ENCODE measurements at regions not wholly inside any gene's neighbourhood (a gene's known extent, or its start where the extent isn't known, plus 50 kb on each side); places are given as distances from the start of the nearest gene placed in this dataset.

DNA sequence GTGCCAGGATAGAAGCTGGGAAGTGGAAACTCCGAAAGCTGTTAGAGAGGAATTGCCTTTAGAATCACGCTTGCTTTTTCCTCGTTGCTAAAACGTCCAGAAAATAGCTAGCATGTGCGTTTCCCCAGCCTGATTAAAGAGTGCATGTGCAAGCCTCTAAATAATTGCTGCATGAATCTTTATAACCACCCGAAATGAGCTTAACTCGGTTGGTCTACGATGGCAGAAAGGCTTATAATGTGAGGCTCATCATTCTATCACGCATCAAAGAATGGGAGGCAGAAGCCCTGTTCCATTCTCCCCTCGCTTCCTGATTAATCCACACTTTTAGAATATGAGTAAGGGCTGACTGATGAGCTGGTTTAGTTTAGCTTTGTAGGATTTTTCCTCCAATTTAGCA lies 394.6 kb upstream of the WWC1 start:
- Histone ChIP-seq H3K27me3 (ENCODE audit: control insufficient read depth, insufficient read depth, low read length) (no peaks in the 10 kb centered on the region), H3K4me3 (ENCODE audit: low read depth, low read length) (no peak overlapping the region), H3K36me3 (ENCODE audit: control insufficient read depth, insufficient read depth, low read length) (no peaks in the 10 kb centered on the region), H3K4me1 (ENCODE audit: control insufficient read depth, insufficient read depth, low read length, poor library complexity, severe bottlenecking) (no peaks in the 10 kb centered on the region), H3K9me3 (ENCODE audit: control insufficient read depth in 2 of 2, low read length in 2 of 2) (no peaks in the 10 kb centered on the region), H3K27ac (ENCODE audit: insufficient read depth, low read length, poor library complexity, severe bottlenecking) (no peak overlapping the region)
- Mint-ChIP-seq H3K4me3 (no peak overlapping the region), H3K27me3 (no peaks in the 10 kb centered on the region), H3K4me1 (no peaks in the 10 kb centered on the region), H3K9me3 (peaks cover 0 to 13% (median 4%) of the 10 kb centered on the region in 7 donors), H3K27ac (no peak overlapping the region), H3K36me3 (no peaks in the 10 kb centered on the region)
- ATAC-seq (ENCODE audit: low read depth in 2 of 2): no peak
- DNase-seq: no peak

DNA sequence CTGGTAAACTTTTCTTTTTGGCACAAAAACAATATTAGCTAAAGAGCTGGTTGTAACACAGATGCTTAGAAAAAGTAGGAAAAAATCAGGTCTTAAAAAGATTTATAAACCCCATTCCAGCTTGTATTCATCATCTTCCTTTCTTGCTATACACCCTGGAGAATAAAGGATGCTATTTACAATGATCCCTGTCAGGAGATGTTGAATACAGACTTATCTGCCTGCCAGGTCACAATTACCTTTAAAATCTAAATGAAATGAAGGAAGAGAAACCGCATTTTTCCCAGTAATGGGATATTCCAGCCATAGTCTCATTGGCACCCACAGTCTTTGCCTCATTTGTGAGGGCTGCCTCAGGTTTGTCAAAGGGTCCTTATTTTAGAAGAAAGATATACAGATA lies 394.1 kb upstream of the WWC1 start:
- Histone ChIP-seq H3K27ac (ENCODE audit: insufficient read depth, low read length, poor library complexity, severe bottlenecking) (no peak overlapping the region), H3K27me3 (ENCODE audit: control insufficient read depth, insufficient read depth, low read length) (no peaks in the 10 kb centered on the region), H3K36me3 (ENCODE audit: control insufficient read depth, insufficient read depth, low read length) (no peaks in the 10 kb centered on the region), H3K9me3 (ENCODE audit: control insufficient read depth in 2 of 2, low read length in 2 of 2) (no peaks in the 10 kb centered on the region), H3K4me3 (ENCODE audit: low read depth, low read length) (no peak overlapping the region), H3K4me1 (ENCODE audit: control insufficient read depth, insufficient read depth, low read length, poor library complexity, severe bottlenecking) (no peaks in the 10 kb centered on the region)
- DNase-seq (no peak), ATAC-seq (ENCODE audit: low read depth in 2 of 2) (no peak)
- Mint-ChIP-seq H3K36me3 (no peaks in the 10 kb centered on the region), H3K27ac (no peak overlapping the region), H3K27me3 (no peaks in the 10 kb centered on the region), H3K4me3 (no peak overlapping the region), H3K9me3 (peaks cover 0 to 13% (median 4%) of the 10 kb centered on the region in 7 donors), H3K4me1 (no peaks in the 10 kb centered on the region)

DNA sequence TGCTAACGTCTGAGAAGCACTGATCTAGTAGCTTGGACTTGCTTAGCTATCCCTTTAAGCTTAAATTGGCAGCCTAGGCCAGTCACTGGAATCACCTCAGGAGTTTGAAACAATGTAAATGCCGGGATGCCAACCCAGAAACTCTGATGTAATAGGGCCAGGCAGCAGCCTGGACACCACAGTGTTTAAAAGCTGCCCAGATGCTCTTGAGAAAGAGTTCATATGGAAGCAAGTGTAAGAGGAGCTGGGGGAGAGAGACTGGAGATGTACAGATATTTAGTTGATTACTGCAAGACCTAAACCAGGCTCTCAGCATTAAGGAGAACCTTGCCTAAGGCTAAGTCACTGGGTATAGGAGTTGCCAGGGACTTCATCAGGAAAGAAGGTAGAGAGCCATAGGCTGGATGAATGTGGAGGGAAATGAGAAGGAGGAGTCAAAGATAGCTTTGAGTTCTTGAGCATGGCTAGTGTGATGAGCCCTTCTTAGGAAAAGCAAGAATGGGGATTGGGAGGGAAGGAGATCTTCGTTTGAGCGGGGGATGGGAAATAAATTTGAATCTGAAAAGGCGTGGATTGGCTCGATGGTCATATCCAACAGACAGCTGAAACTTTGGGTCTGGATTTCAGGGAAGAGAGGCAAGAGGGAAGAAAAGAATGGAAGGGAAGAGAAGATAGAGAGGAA lies 392.9 kb upstream of the WWC1 start:
- peaks cover 0 to 13% (median 4%) of the 10 kb centered on the region in 7 donors for H3K9me3 Mint-ChIP-seq
- Histone ChIP-seq H3K4me1 (ENCODE audit: control insufficient read depth, insufficient read depth, low read length, poor library complexity, severe bottlenecking) (no peaks in the 10 kb centered on the region), H3K27ac (ENCODE audit: insufficient read depth, low read length, poor library complexity, severe bottlenecking) (no peak overlapping the region), H3K4me3 (ENCODE audit: low read depth, low read length) (no peak overlapping the region), H3K9me3 (ENCODE audit: control insufficient read depth in 2 of 2, low read length in 2 of 2) (no peaks in the 10 kb centered on the region), H3K27me3 (ENCODE audit: control insufficient read depth, insufficient read depth, low read length) (no peaks in the 10 kb centered on the region), H3K36me3 (ENCODE audit: control insufficient read depth, insufficient read depth, low read length) (no peaks in the 10 kb centered on the region)
- no peaks in the 10 kb centered on the region for H3K36me3 Mint-ChIP-seq
- no peaks in the 10 kb centered on the region for H3K27me3 Mint-ChIP-seq
- no peak overlapping the region for H3K4me3 Mint-ChIP-seq
- DNase-seq (no peak), ATAC-seq (ENCODE audit: low read depth in 2 of 2) (no peak)
- no peak overlapping the region for H3K27ac Mint-ChIP-seq
- H3K4me1 Mint-ChIP-seq: no peaks in the 10 kb centered on the region

DNA sequence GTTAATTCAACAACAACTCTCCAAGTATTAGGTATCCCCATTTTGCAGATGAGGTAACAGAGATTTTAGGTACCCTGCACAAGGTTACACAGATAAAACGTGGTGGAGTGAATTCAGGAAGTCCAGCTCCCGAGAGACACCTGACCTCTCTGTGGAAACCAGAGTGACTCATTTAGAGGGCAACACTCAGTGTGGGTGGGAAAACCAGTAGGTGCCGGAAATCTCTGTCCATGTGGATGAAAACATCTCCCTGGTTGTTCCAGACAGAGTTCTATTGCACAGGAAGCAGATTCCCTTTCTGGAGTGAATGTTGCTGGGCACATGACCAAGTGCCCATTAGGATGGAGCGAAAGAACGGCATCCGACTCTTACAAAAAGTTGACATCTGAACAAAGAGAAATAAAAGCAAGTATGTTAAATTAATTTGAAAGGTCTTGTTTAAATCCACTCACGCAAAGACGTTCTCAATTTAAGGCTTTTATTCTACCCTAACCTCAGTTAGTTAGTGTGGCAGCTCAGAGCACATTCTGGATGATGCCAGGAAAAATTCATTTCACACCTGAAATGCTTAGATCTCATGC lies 391.9 kb upstream of the WWC1 start:
- H3K9me3 ChIP-seq (ENCODE audit: control insufficient read depth in 2 of 2, low read length in 2 of 2): no peaks in the 10 kb centered on the region
- no peaks in the 10 kb centered on the region for H3K4me1 ChIP-seq (ENCODE audit: control insufficient read depth, insufficient read depth, low read length, poor library complexity, severe bottlenecking)
- H3K27ac ChIP-seq (ENCODE audit: insufficient read depth, low read length, poor library complexity, severe bottlenecking): no peak overlapping the region
- H3K4me3 Mint-ChIP-seq: no peak overlapping the region
- no peaks in the 10 kb centered on the region for H3K36me3 Mint-ChIP-seq
- DNase-seq (no peak), ATAC-seq (ENCODE audit: low read depth in 2 of 2) (no peak)
- H3K27me3 Mint-ChIP-seq: no peaks in the 10 kb centered on the region
- no peaks in the 10 kb centered on the region for H3K4me1 Mint-ChIP-seq
- H3K27ac Mint-ChIP-seq: no peak overlapping the region
- no peak overlapping the region for H3K4me3 ChIP-seq (ENCODE audit: low read depth, low read length)
- H3K27me3 ChIP-seq (ENCODE audit: control insufficient read depth, insufficient read depth, low read length): no peaks in the 10 kb centered on the region
- peaks cover 0 to 13% (median 4%) of the 10 kb centered on the region in 7 donors for H3K9me3 Mint-ChIP-seq
- H3K36me3 ChIP-seq (ENCODE audit: control insufficient read depth, insufficient read depth, low read length): no peaks in the 10 kb centered on the region

DNA sequence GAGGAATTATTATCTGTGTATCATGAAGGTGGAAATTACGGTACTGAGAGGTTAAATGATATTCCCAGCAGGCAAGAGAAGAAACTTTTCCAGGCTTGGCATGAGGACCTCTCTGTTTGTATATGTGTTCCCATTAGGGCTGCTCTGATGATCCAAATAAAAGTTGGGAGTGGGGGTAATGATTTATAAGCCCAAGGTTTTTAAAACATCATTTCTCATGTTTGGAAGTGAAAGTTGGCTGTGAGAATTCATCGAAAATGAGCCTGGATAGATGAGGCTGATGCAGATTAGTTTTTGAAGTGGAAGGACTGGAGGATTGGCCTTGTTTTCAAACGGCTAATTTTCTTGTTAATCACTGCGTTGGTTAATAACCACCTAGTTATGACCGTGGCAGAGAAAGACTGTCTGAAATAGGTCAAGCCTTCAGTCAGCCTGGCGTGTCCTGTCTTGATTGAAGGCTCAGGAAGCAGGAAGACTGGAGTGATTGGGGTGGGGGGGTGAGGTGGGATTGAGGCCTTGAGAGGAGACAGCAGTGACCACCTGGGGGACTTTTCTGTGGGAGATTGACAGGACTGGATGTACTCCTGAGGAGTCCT lies 391.0 kb upstream of the WWC1 start:
- Histone ChIP-seq H3K27ac (ENCODE audit: insufficient read depth, low read length, poor library complexity, severe bottlenecking) (no peak overlapping the region), H3K9me3 (ENCODE audit: control insufficient read depth in 2 of 2, low read length in 2 of 2) (no peaks in the 10 kb centered on the region), H3K4me1 (ENCODE audit: control insufficient read depth, insufficient read depth, low read length, poor library complexity, severe bottlenecking) (no peaks in the 10 kb centered on the region), H3K27me3 (ENCODE audit: control insufficient read depth, insufficient read depth, low read length) (no peaks in the 10 kb centered on the region), H3K4me3 (ENCODE audit: low read depth, low read length) (no peak overlapping the region), H3K36me3 (ENCODE audit: control insufficient read depth, insufficient read depth, low read length) (no peaks in the 10 kb centered on the region)
- Mint-ChIP-seq H3K4me3 (no peak overlapping the region), H3K4me1 (no peaks in the 10 kb centered on the region), H3K27me3 (no peaks in the 10 kb centered on the region), H3K36me3 (no peaks in the 10 kb centered on the region), H3K27ac (no peak overlapping the region), H3K9me3 (peaks cover 0 to 13% (median 3%) of the 10 kb centered on the region in 7 donors)
- ATAC-seq (ENCODE audit: low read depth in 2 of 2) (no peak), DNase-seq (no peak)

DNA sequence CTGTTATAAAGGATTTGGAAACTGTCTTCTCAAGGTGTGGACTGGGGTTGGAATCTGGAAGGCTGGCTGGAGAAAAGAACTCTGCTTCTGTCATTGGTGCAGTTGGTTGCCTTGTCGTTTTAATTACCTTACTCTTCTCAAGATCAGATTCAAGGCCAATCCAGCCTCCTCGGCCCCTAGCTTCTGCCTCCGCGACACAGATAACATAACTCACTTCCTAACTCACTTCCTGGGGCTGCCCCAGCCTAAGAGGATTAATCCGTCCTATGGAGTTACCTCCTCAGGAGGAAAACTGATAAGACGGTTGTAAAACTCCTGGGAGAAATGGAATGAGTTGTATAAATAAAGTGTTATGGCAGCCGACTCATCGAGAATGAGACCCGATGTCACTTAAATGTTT lies 389.1 kb upstream of the WWC1 start:
- H3K36me3 Mint-ChIP-seq: no peaks in the 10 kb centered on the region
- H3K9me3 Mint-ChIP-seq: peaks cover 0 to 11% (median 3%) of the 10 kb centered on the region in 7 donors
- H3K4me3 Mint-ChIP-seq: no peak overlapping the region
- H3K9me3 ChIP-seq (ENCODE audit: control insufficient read depth in 2 of 2, low read length in 2 of 2): no peaks in the 10 kb centered on the region
- H3K4me1 Mint-ChIP-seq: no peaks in the 10 kb centered on the region
- ATAC-seq (ENCODE audit: low read depth in 2 of 2) (no peak), DNase-seq (no peak)
- H3K4me3 ChIP-seq (ENCODE audit: low read depth, low read length): no peak overlapping the region
- H3K27me3 Mint-ChIP-seq: no peaks in the 10 kb centered on the region
- H3K27ac ChIP-seq (ENCODE audit: insufficient read depth, low read length, poor library complexity, severe bottlenecking): no peak overlapping the region
- H3K27ac Mint-ChIP-seq: no peak overlapping the region
- H3K36me3 ChIP-seq (ENCODE audit: control insufficient read depth, insufficient read depth, low read length): no peaks in the 10 kb centered on the region
- no peaks in the 10 kb centered on the region for H3K27me3 ChIP-seq (ENCODE audit: control insufficient read depth, insufficient read depth, low read length)
- no peaks in the 10 kb centered on the region for H3K4me1 ChIP-seq (ENCODE audit: control insufficient read depth, insufficient read depth, low read length, poor library complexity, severe bottlenecking)

DNA sequence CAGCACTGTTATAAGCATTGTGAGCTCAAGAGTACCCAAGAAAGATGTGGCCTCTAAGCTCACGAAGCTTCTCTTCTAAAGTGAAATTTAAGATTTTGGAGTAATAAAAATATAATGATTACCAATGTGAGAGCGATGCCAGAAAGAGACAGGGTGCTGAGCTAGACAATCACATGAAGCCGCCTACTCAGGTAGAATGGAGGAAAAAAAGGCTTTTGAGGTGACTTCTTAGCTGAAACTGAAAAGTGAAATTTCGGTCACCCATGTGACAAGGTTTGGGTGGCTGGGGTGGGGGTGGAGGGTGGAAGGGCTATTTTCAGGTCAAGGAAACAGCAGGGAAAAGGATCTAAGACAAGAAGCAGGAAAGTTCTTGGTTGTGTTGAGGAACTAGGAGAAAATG lies 388.2 kb upstream of the WWC1 start:
- no peak for DNase-seq
- no peaks in the 10 kb centered on the region for H3K36me3 ChIP-seq (ENCODE audit: control insufficient read depth, insufficient read depth, low read length)
- H3K27me3 Mint-ChIP-seq: no peaks in the 10 kb centered on the region
- H3K9me3 ChIP-seq (ENCODE audit: control insufficient read depth in 2 of 2, low read length in 2 of 2): no peaks in the 10 kb centered on the region
- H3K27ac Mint-ChIP-seq: no peak overlapping the region
- no peak overlapping the region for H3K4me3 ChIP-seq (ENCODE audit: low read depth, low read length)
- H3K4me1 Mint-ChIP-seq: no peaks in the 10 kb centered on the region
- H3K27ac ChIP-seq (ENCODE audit: insufficient read depth, low read length, poor library complexity, severe bottlenecking): no peak overlapping the region
- no peaks in the 10 kb centered on the region for H3K36me3 Mint-ChIP-seq
- no peaks in the 10 kb centered on the region for H3K27me3 ChIP-seq (ENCODE audit: control insufficient read depth, insufficient read depth, low read length)
- no peak for ATAC-seq (ENCODE audit: low read depth in 2 of 2)
- H3K9me3 Mint-ChIP-seq: peaks cover 0 to 7% (median 3%) of the 10 kb centered on the region in 7 donors
- no peak overlapping the region for H3K4me3 Mint-ChIP-seq
- H3K4me1 ChIP-seq (ENCODE audit: control insufficient read depth, insufficient read depth, low read length, poor library complexity, severe bottlenecking): no peaks in the 10 kb centered on the region

DNA sequence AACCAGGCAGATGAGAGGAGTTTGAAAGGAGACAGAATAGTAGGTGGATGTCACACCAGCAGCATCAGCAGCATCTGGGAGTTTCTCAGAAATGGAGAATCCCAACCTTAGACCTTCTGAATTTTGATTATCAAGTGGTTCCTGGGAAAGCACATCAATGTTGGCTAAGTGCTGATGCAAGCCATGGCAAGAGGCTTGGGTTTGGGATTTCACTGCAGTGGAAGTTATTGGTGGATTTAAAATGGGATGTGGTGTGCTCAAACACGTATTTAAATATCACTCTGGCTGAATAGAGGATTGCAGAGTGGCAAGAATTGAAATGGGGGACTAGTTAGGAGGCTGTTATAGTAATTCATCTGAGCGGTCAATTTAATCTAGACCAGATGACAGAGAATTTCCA lies 387.8 kb upstream of the WWC1 start:
- Histone ChIP-seq H3K4me1 (ENCODE audit: control insufficient read depth, insufficient read depth, low read length, poor library complexity, severe bottlenecking) (no peaks in the 10 kb centered on the region), H3K27me3 (ENCODE audit: control insufficient read depth, insufficient read depth, low read length) (no peaks in the 10 kb centered on the region), H3K4me3 (ENCODE audit: low read depth, low read length) (no peak overlapping the region), H3K27ac (ENCODE audit: insufficient read depth, low read length, poor library complexity, severe bottlenecking) (no peak overlapping the region), H3K9me3 (ENCODE audit: control insufficient read depth in 2 of 2, low read length in 2 of 2) (no peaks in the 10 kb centered on the region), H3K36me3 (ENCODE audit: control insufficient read depth, insufficient read depth, low read length) (no peaks in the 10 kb centered on the region)
- H3K9me3 Mint-ChIP-seq: peaks cover 0 to 7% (median 3%) of the 10 kb centered on the region in 7 donors
- H3K4me3 Mint-ChIP-seq: no peak overlapping the region
- no peak for ATAC-seq (ENCODE audit: low read depth in 2 of 2)
- H3K36me3 Mint-ChIP-seq: no peaks in the 10 kb centered on the region
- no peaks in the 10 kb centered on the region for H3K4me1 Mint-ChIP-seq
- H3K27ac Mint-ChIP-seq: no peak overlapping the region
- DNase-seq: no peak
- H3K27me3 Mint-ChIP-seq: no peaks in the 10 kb centered on the region
